HCT116 (cell line): ENCODE measurements at regions not wholly inside any gene's neighbourhood (a gene's known extent, or its start where the extent isn't known, plus 50 kb on each side); places are given as distances from the start of the nearest gene placed in this dataset.

Source experiments
- ATAC-seq: fragments of 200-7000 bp; cut with Tn5 transposase; 2 replicates; pipeline ENCODE4 v1.9.1; 2020; ENCODE audit warnings: mild to moderate bottlenecking, moderate library complexity
- BruUV-seq: library from RNA; stranded (reverse); fragments of 400-500 nt; replicated peaks from 2 replicates; lab custom pipeline; 2021; lab: Mats Ljungman, UMichigan
- CTCF ChIA-PET: fragments of 300-600 bp; sonication (Branson Sonifier 250); formaldehyde crosslinking; loops from one replicate; lab custom pipeline; 2021; ENCODE audit warnings: antibody characterized with exemption; lab: Charles Lee
- POLR2A ChIA-PET: fragments of 300-600, 350-600 bp; sonication (Branson Sonifier 250); formaldehyde crosslinking; loops from one replicate; lab custom pipeline; 2021; ENCODE audit warnings: antibody characterized with exemption; lab: Charles Lee
- RAD21 ChIA-PET, 2 experiments: fragments of 300-600 bp; sonication (Branson Sonifier 250); formaldehyde crosslinking; loops; one replicate each; lab custom pipeline; 2023; ENCODE audit warnings: low total read pairs in 2 of 2; ENCODE audit not compliant: uncharacterized antibody in 2 of 2, unreplicated experiment in 2 of 2, low non-redundant PET in 1 of 2; lab: Charles Lee
- DNase-seq: peaks from one replicate; pipeline ENCODE4 v3.0.0-alpha.2; 2010; ENCODE audit warnings: low read depth, low spot score
- H2AFZ ChIP-seq: fragments of 200-600 bp; shearing (Covaris generic), sonication (generic); 2 replicates; pipeline ENCODE4 v1.6.1; 2017; ENCODE audit warnings: low read depth, mixed run types, mixed read lengths, antibody characterized with exemption, low read length; ENCODE audit not compliant: poor library complexity, severe bottlenecking
- H3K27ac ChIP-seq: 2 replicates; pipeline ENCODE4 v1.5.1; 2012; ENCODE audit warnings: low read depth, low read length
- H3K27me3 ChIP-seq: fragments of 200-600 bp; sonication (generic); 2 replicates; pipeline ENCODE4 v1.6.1; 2016; ENCODE audit warnings: mixed run types, low read length, mixed read lengths; ENCODE audit not compliant: insufficient read depth
- H3K36me3 ChIP-seq, 2 experiments: fragments of 200-500 bp in 1 of 2; fragments of 200-600 bp in 1 of 2; sonication (Bioruptor generic) in 1 of 2; sonication (generic) in 1 of 2; 2 replicates each; pipeline versions ENCODE4 v1.5.1 to v1.6.1; 2014 to 2016; ENCODE audit warnings: low read length in 2 of 2, inconsistent platforms in 1 of 2, mixed read lengths in 1 of 2, mixed run types in 1 of 2; ENCODE audit not compliant: insufficient read depth in 2 of 2, control insufficient read depth in 1 of 2
- H3K4me1 ChIP-seq, 2 experiments: fragments of 200-600 bp in 1 of 2; sonication (generic) in 1 of 2; 2 replicates each; pipeline versions ENCODE4 v1.5.1 to v1.6.1; 2012 to 2017; ENCODE audit warnings: low read length in 2 of 2, inconsistent platforms in 1 of 2, mild to moderate bottlenecking in 1 of 2, mixed read lengths in 1 of 2, mixed run types in 1 of 2, moderate library complexity in 1 of 2; ENCODE audit not compliant: insufficient read depth in 2 of 2, control insufficient read depth in 1 of 2
- H3K4me2 ChIP-seq: fragments of 200-600 bp; sonication (generic); 2 replicates; pipeline ENCODE4 v1.6.1; 2017; ENCODE audit warnings: mixed run types, low read length, mixed read lengths
- H3K4me3 ChIP-seq, 2 experiments: fragments of 200-600 bp in 1 of 2; sonication (generic) in 1 of 2; replicated peaks in 1 of 2; 2 replicates each; pipeline ENCODE4 v1.5.1; 2011 to 2016; ENCODE audit warnings: low read length in 2 of 2, control low read depth in 1 of 2, low read depth in 1 of 2, mild to moderate bottlenecking in 1 of 2, mixed read lengths in 1 of 2, mixed run types in 1 of 2
- H3K79me2 ChIP-seq: fragments of 200-600 bp; sonication (generic); 2 replicates; pipeline ENCODE4 v1.6.1; 2017; ENCODE audit warnings: mild to moderate bottlenecking, mixed run types, low read length, moderate library complexity, mixed read lengths; ENCODE audit not compliant: insufficient read depth
- H3K9ac ChIP-seq: fragments of 200-600 bp; sonication (generic); 2 replicates; pipeline ENCODE4 v1.6.1; 2016; ENCODE audit warnings: low read length, mixed read lengths
- H3K9me2 ChIP-seq: fragments of 200-600 bp; sonication (generic), shearing (Covaris generic); 2 replicates; pipeline ENCODE4 v1.6.1; 2017; ENCODE audit warnings: mixed run types, mild to moderate bottlenecking, moderate library complexity; ENCODE audit not compliant: insufficient read depth
- H3K9me3 ChIP-seq, 2 experiments: fragments of 200-500 bp in 1 of 2; fragments of 200-600 bp in 1 of 2; sonication (Bioruptor generic) in 1 of 2; sonication (generic) in 1 of 2; 2 replicates each; pipeline ENCODE4 v1.6.1; 2014 to 2017; ENCODE audit warnings: low read length in 2 of 2, mixed read lengths in 2 of 2, inconsistent platforms in 1 of 2, low read depth in 1 of 2, mild to moderate bottlenecking in 1 of 2, mixed run types in 1 of 2, moderate library complexity in 1 of 2; ENCODE audit not compliant: control insufficient read depth in 1 of 2, insufficient read depth in 1 of 2
- H4K20me1 ChIP-seq: fragments of 200-600 bp; sonication (generic), shearing (Covaris generic); 2 replicates; pipeline ENCODE4 v1.6.1; 2017; ENCODE audit warnings: mixed run types, mild to moderate bottlenecking, moderate library complexity; ENCODE audit not compliant: insufficient read depth
- CBX3 ChIP-seq: IDR thresholded peaks from 2 replicates; pipeline ENCODE4 v1.6.1; 2012; ENCODE audit warnings: low read depth
- CEBPB ChIP-seq: IDR thresholded peaks from 2 replicates; pipeline ENCODE4 v1.6.1; 2012; ENCODE audit warnings: low read depth
- EGR1 ChIP-seq: IDR thresholded peaks from 2 replicates; pipeline ENCODE4 v1.6.1; 2012; ENCODE audit warnings: low read depth
- ELF1 ChIP-seq: IDR thresholded peaks from 2 replicates; pipeline ENCODE4 v1.6.1; 2012; ENCODE audit warnings: low read depth, borderline replicate concordance
- POLR2A ChIP-seq: IDR thresholded peaks from 2 replicates; pipeline ENCODE4 v1.7.0; 2011; ENCODE audit warnings: borderline replicate concordance; ENCODE audit not compliant: insufficient read depth, insufficient read length; ENCODE audit errors: extremely low read depth
- POLR2AphosphoS5 ChIP-seq: IDR thresholded peaks from 2 replicates; pipeline ENCODE4 v1.6.1; 2011; ENCODE audit warnings: mild to moderate bottlenecking, low read depth, low read length, moderate library complexity
- RAD21 ChIP-seq: IDR thresholded peaks from 2 replicates; pipeline ENCODE4 v1.6.1; 2012; ENCODE audit warnings: low read depth, mild to moderate bottlenecking
- SIN3A ChIP-seq: IDR thresholded peaks from 2 replicates; pipeline ENCODE4 v1.6.1; 2012; ENCODE audit warnings: low read depth
- SP1 ChIP-seq: IDR thresholded peaks from 2 replicates; pipeline ENCODE4 v1.6.1; 2012; ENCODE audit warnings: low read depth
- TCF7L2 ChIP-seq: IDR thresholded peaks from 2 replicates; pipeline ENCODE4 v1.7.0; 2011; ENCODE audit warnings: borderline replicate concordance, inconsistent platforms; ENCODE audit not compliant: insufficient read depth, insufficient read length; ENCODE audit errors: extremely low read depth
- YY1 ChIP-seq: IDR thresholded peaks from 2 replicates; pipeline ENCODE4 v1.6.1; 2011; ENCODE audit warnings: low read length, low read depth, moderate library complexity, mild to moderate bottlenecking; ENCODE audit not compliant: insufficient replicate concordance; ENCODE audit errors: extremely low read depth
- ZFX ChIP-seq: fragments of 450-650 bp; IDR thresholded peaks from 2 replicates; pipeline ENCODE4 v1.6.1; 2017
- ZNF274 ChIP-seq: fragments of 200-500 bp; sonication (Bioruptor generic); IDR thresholded peaks from 2 replicates; pipeline ENCODE4 v1.6.1; 2014; ENCODE audit warnings: mild to moderate bottlenecking, low read depth, low read length, inconsistent platforms
- intact Hi-C: fragments of 100-400 bp; cut with micrococcal nuclease; formaldehyde crosslinking; loops from 2 replicates; pipeline ENCODE4 v1.10.0; 2022
- TF ChIP-seq, protein P1 (sequence below), 3 experiments: fragments of 200-600 bp in 1 of 3; sonication (generic) in 1 of 3; IDR thresholded peaks in 2 of 3; conservative IDR thresholded peaks in 1 of 3; 2 replicates each; pipeline ENCODE4 v1.5.1; 2012 to 2017; ENCODE audit warnings: low read depth in 2 of 3, low read length in 2 of 3, antibody characterized with exemption in 1 of 3, borderline replicate concordance in 1 of 3, control low read depth in 1 of 3, mild to moderate bottlenecking in 1 of 3, mixed read lengths in 1 of 3, mixed run types in 1 of 3, moderate library complexity in 1 of 3; ENCODE audit not compliant: insufficient read depth in 1 of 3
- TF ChIP-seq, protein P2 (sequence below): IDR thresholded peaks from 2 replicates; pipeline ENCODE4 v1.6.1; 2012; ENCODE audit warnings: low read depth
- TF ChIP-seq, protein P3 (sequence below): IDR thresholded peaks from 2 replicates; pipeline ENCODE4 v1.6.1; 2012

DNA sequence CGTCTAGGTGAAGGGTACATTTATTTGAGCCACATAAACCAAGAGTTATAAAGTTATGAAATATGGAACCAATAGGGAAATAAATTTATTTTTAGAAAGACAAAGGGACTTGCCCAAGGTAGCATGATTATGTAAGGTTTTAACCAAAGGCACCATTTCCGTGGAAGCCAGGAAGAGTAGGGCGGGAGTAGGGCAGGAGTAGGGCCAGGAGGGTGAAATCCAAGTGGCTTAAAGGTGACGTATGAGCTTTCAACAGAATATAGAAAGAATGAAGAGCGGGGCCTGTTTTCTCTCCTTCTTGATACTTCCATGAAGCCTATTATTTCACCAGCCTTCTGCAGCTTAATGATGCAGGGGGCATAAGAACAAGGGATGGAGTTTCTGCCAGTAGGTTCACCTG lies 91.7 kb upstream of the PNPLA4 start:
- RAD21 ChIA-PET: no interaction called here
- no peaks in the 10 kb centered on the region for H3K9me3 ChIP-seq
- no peaks in the 10 kb centered on the region for H3K27me3 ChIP-seq
- H3K79me2 ChIP-seq: no peaks in the 10 kb centered on the region
- H2AFZ ChIP-seq: no peak overlapping the region
- H3K9ac ChIP-seq: no peak overlapping the region
- no peaks in the 10 kb centered on the region for H3K4me1 ChIP-seq
- CTCF ChIA-PET: no interaction called here
- no peak overlapping the region for H3K4me3 ChIP-seq
- no peak for ATAC-seq
- POLR2A ChIA-PET: no interaction called here
- no peaks in the 10 kb centered on the region for H4K20me1 ChIP-seq
- TF ChIP-seq, protein P1, sequence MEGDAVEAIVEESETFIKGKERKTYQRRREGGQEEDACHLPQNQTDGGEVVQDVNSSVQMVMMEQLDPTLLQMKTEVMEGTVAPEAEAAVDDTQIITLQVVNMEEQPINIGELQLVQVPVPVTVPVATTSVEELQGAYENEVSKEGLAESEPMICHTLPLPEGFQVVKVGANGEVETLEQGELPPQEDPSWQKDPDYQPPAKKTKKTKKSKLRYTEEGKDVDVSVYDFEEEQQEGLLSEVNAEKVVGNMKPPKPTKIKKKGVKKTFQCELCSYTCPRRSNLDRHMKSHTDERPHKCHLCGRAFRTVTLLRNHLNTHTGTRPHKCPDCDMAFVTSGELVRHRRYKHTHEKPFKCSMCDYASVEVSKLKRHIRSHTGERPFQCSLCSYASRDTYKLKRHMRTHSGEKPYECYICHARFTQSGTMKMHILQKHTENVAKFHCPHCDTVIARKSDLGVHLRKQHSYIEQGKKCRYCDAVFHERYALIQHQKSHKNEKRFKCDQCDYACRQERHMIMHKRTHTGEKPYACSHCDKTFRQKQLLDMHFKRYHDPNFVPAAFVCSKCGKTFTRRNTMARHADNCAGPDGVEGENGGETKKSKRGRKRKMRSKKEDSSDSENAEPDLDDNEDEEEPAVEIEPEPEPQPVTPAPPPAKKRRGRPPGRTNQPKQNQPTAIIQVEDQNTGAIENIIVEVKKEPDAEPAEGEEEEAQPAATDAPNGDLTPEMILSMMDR (IDR thresholded peaks at IDR 0.05 in 2 of 3, conservative IDR thresholded peaks at IDR 0.05 in 1 of 3; ENCODE audit: borderline replicate concordance in 1 of 3, insufficient read depth in 1 of 3, low read depth in 2 of 3, low read length in 2 of 3): no peak
- no peak for TF ChIP-seq ZFX
- TF ChIP-seq ELF1: no peak
- TF ChIP-seq TCF7L2: no peak
- TF ChIP-seq CBX3: no peak
- TF ChIP-seq CEBPB: no peak
- no peak for TF ChIP-seq POLR2AphosphoS5
- TF ChIP-seq RAD21: no peak
- TF ChIP-seq, protein P2, sequence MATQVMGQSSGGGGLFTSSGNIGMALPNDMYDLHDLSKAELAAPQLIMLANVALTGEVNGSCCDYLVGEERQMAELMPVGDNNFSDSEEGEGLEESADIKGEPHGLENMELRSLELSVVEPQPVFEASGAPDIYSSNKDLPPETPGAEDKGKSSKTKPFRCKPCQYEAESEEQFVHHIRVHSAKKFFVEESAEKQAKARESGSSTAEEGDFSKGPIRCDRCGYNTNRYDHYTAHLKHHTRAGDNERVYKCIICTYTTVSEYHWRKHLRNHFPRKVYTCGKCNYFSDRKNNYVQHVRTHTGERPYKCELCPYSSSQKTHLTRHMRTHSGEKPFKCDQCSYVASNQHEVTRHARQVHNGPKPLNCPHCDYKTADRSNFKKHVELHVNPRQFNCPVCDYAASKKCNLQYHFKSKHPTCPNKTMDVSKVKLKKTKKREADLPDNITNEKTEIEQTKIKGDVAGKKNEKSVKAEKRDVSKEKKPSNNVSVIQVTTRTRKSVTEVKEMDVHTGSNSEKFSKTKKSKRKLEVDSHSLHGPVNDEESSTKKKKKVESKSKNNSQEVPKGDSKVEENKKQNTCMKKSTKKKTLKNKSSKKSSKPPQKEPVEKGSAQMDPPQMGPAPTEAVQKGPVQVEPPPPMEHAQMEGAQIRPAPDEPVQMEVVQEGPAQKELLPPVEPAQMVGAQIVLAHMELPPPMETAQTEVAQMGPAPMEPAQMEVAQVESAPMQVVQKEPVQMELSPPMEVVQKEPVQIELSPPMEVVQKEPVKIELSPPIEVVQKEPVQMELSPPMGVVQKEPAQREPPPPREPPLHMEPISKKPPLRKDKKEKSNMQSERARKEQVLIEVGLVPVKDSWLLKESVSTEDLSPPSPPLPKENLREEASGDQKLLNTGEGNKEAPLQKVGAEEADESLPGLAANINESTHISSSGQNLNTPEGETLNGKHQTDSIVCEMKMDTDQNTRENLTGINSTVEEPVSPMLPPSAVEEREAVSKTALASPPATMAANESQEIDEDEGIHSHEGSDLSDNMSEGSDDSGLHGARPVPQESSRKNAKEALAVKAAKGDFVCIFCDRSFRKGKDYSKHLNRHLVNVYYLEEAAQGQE: no peak
- no peak for TF ChIP-seq YY1
- TF ChIP-seq ZNF274: no peak
- TF ChIP-seq SIN3A: no peak
- TF ChIP-seq, protein P3, sequence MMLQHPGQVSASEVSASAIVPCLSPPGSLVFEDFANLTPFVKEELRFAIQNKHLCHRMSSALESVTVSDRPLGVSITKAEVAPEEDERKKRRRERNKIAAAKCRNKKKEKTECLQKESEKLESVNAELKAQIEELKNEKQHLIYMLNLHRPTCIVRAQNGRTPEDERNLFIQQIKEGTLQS: no peak
- no peak for TF ChIP-seq POLR2A
- TF ChIP-seq EGR1: no peak
- TF ChIP-seq SP1: no peak
- TF ChIP-seq, all 23 proteins: peak for 0
- intact Hi-C loops: no loop called here
- Histone ChIP-seq H3K27ac (no peak overlapping the region), H3K4me2 (no peak overlapping the region), H3K36me3 (no peaks in the 10 kb centered on the region), H3K9me2 (no peaks in the 10 kb centered on the region)
- no TSS peak for BruUV-seq
- no peak for DNase-seq
